ENCODE measurements at regions not wholly inside any gene's neighbourhood (a gene's known extent, or its start where the extent isn't known, plus 50 kb on each side); places are given as distances from the start of the nearest gene placed in this dataset.

GRCh38 chr2:21930226-21930625, 806.5 kb downstream of the TDRD15 start:
- TF ChIP-seq CTCF (conservative IDR thresholded peaks at IDR 0.05; ENCODE audit: low read depth, low read length): no peak
- DNase-seq (ENCODE audit: low read depth): no peak
- H3K4me3 ChIP-seq (ENCODE audit: low read length): no peak overlapping the region

- no peak overlapping the region for H3K4me3 ChIP-seq (ENCODE audit: low read length)
- DNase-seq (ENCODE audit: low read depth): peak; percentile 39
- no peak for TF ChIP-seq CTCF (conservative IDR thresholded peaks at IDR 0.05; ENCODE audit: low read depth, low read length)
These were observed 816.2 kb downstream of the TDRD15 start for GRCh38 chr2:21939967-21940366.

GRCh38 chr2:21944536-21944935, 820.8 kb downstream of the TDRD15 start:
- no peak for DNase-seq (ENCODE audit: low read depth)
- no peak overlapping the region for H3K4me3 ChIP-seq (ENCODE audit: low read length)
- no peak for TF ChIP-seq CTCF (conservative IDR thresholded peaks at IDR 0.05; ENCODE audit: low read depth, low read length)

GRCh38 chr2:21945658-21946057, 821.9 kb downstream of the TDRD15 start:
- no peak for TF ChIP-seq CTCF (conservative IDR thresholded peaks at IDR 0.05; ENCODE audit: low read depth, low read length)
- DNase-seq (ENCODE audit: low read depth): no peak
- H3K4me3 ChIP-seq (ENCODE audit: low read length): no peak overlapping the region

- DNase-seq (ENCODE audit: low read depth): no peak
- no peak overlapping the region for H3K4me3 ChIP-seq (ENCODE audit: low read length)
- TF ChIP-seq CTCF (conservative IDR thresholded peaks at IDR 0.05; ENCODE audit: low read depth, low read length): no peak
These were observed 823.3 kb downstream of the TDRD15 start for GRCh38 chr2:21947046-21947445.

- DNase-seq (ENCODE audit: low read depth): no peak
- TF ChIP-seq CTCF (conservative IDR thresholded peaks at IDR 0.05; ENCODE audit: low read depth, low read length): no peak
- H3K4me3 ChIP-seq (ENCODE audit: low read length): no peak overlapping the region
These were observed 842.4 kb downstream of the TDRD15 start for GRCh38 chr2:21966139-21966538.

- DNase-seq (ENCODE audit: low read depth): no peak
- H3K4me3 ChIP-seq (ENCODE audit: low read length): no peak overlapping the region
- TF ChIP-seq CTCF (conservative IDR thresholded peaks at IDR 0.05; ENCODE audit: low read depth, low read length): no peak
These were observed 847.2 kb downstream of the TDRD15 start for GRCh38 chr2:21970971-21971370.

Measured in retinal pigment epithelial cell (primary cell).